SU-DHL-6 (cell line): ENCODE measurements at regions not wholly inside any gene's neighbourhood (a gene's known extent, or its start where the extent isn't known, plus 50 kb on each side); places are given as distances from the start of the nearest gene placed in this dataset.

ENCODE experiments used
- H2AFZ ChIP-seq: fragments of 200-600 bp; sonication (generic); 2 replicates; pipeline ENCODE4 v1.6.1; 2014; ENCODE audit warnings: low read depth, mild to moderate bottlenecking, moderate library complexity, mixed read lengths, antibody characterized with exemption, low read length; ENCODE audit not compliant: severe bottlenecking
- H3F3A ChIP-seq: fragments of 200-600 bp; shearing (Covaris generic); 2 replicates; pipeline ENCODE4 v1.6.0; 2016; ENCODE audit warnings: antibody characterized with exemption, mild to moderate bottlenecking; ENCODE audit not compliant: insufficient read depth
- H3K27ac ChIP-seq: fragments of 200-600 bp; sonication (generic); 2 replicates; pipeline ENCODE4 v1.5.1; 2016; ENCODE audit warnings: low read depth, mild to moderate bottlenecking, low read length, moderate library complexity, mixed read lengths
- H3K27me3 ChIP-seq: fragments of 200-600 bp; sonication (generic), shearing (Covaris generic); 2 replicates; pipeline ENCODE4 v1.6.0; 2014; ENCODE audit warnings: mild to moderate bottlenecking, low read length
- H3K36me3 ChIP-seq: fragments of 200-600 bp; sonication (generic); 2 replicates; pipeline ENCODE4 v1.6.1; 2014; ENCODE audit warnings: mild to moderate bottlenecking, low read length, mixed read lengths
- H3K4me2 ChIP-seq: fragments of 300-600, 200-600 bp; shearing (Covaris generic), sonication (generic); 2 replicates; pipeline ENCODE4 v1.6.0; 2014; ENCODE audit warnings: low read length, low read depth, mild to moderate bottlenecking; ENCODE audit not compliant: poor library complexity, severe bottlenecking
- H3K4me3 ChIP-seq: fragments of 200-600 bp; sonication (generic); 2 replicates; pipeline ENCODE4 v1.5.1; 2014; ENCODE audit warnings: antibody characterized with exemption, low read length, mild to moderate bottlenecking, mixed read lengths; ENCODE audit not compliant: insufficient read depth, poor library complexity, severe bottlenecking
- H3K79me2 ChIP-seq: fragments of 200-600 bp; sonication (generic); 2 replicates; pipeline ENCODE4 v1.6.1; 2014; ENCODE audit warnings: mild to moderate bottlenecking, low read length, moderate library complexity; ENCODE audit not compliant: insufficient read depth
- H3K9ac ChIP-seq: fragments of 200-600 bp; sonication (generic); 2 replicates; pipeline ENCODE4 v1.7.0; 2014; ENCODE audit warnings: mild to moderate bottlenecking, low read length
- H3K9me2 ChIP-seq: fragments of 200-600 bp; sonication (generic); replicated peaks from 2 replicates; pipeline ENCODE4 v1.6.1; 2014; ENCODE audit warnings: low read length; ENCODE audit not compliant: insufficient read depth
- H3K9me3 ChIP-seq: fragments of 200-600 bp; sonication (generic); 2 replicates; pipeline ENCODE4 v1.6.1; 2014; ENCODE audit warnings: low read length, mixed read lengths; ENCODE audit not compliant: insufficient read depth
- H4K20me1 ChIP-seq: fragments of 200-600 bp; sonication (generic); 2 replicates; pipeline ENCODE4 v1.6.1; 2014; ENCODE audit warnings: low read depth, mild to moderate bottlenecking, antibody characterized with exemption, low read length, moderate library complexity, mixed read lengths
- CTCF ChIP-seq: fragments of 200-600 bp; sonication (generic); IDR thresholded peaks from one replicate; pipeline ENCODE4 v1.5.1; 2017; ENCODE audit warnings: antibody characterized with exemption, mild to moderate bottlenecking, low read length, moderate library complexity; ENCODE audit not compliant: insufficient read depth, poor library complexity, severe bottlenecking
- EZH2phosphoT487 ChIP-seq: fragments of 200-600 bp; sonication (generic), shearing (Covaris generic); conservative IDR thresholded peaks from 2 replicates; pipeline ENCODE4 v1.6.1; 2018; ENCODE audit warnings: mild to moderate bottlenecking, antibody characterized with exemption, low read length, moderate library complexity, mixed read lengths

- TF ChIP-seq EZH2phosphoT487 (no peak), CTCF (no peak)
- H3K36me3 ChIP-seq: no peaks in the 10 kb centered on the region
- no peaks in the 10 kb centered on the region for H3K27me3 ChIP-seq
- no peak overlapping the region for H3K27ac ChIP-seq
- no peaks in the 10 kb centered on the region; the same call in 1 of the 2 replicates for H3F3A ChIP-seq
- no peak overlapping the region for H3K9ac ChIP-seq
- no peak overlapping the region for H3K4me2 ChIP-seq
- H3K4me3 ChIP-seq: no peak overlapping the region
- H3K9me3 ChIP-seq: no peaks in the 10 kb centered on the region
- H4K20me1 ChIP-seq: no peaks in the 10 kb centered on the region
- no peaks in the 10 kb centered on the region for H3K79me2 ChIP-seq
- no peaks in the 10 kb centered on the region for H3K9me2 ChIP-seq
- no peak overlapping the region for H2AFZ ChIP-seq
Measured at GRCh38 chr3:43885908-43886618, 195.3 kb downstream of the ABHD5 start.

GRCh38 chr3:43892061-43892460 lies 201.3 kb downstream of the ABHD5 start:
- H3K4me2 ChIP-seq: peak overlapping the region; percentile 97
- H3K27ac ChIP-seq: peak overlapping the region; percentile 98
- no peaks in the 10 kb centered on the region for H4K20me1 ChIP-seq
- no peak overlapping the region for H2AFZ ChIP-seq
- no peaks in the 10 kb centered on the region for H3K9me2 ChIP-seq
- H3K79me2 ChIP-seq: no peaks in the 10 kb centered on the region
- H3K27me3 ChIP-seq: no peaks in the 10 kb centered on the region
- peak overlapping the region; percentile 34 for H3K4me3 ChIP-seq
- H3F3A ChIP-seq: peaks cover 36% of the 10 kb centered on the region
- H3K36me3 ChIP-seq: no peaks in the 10 kb centered on the region
- peak overlapping the region; percentile 62 for H3K9ac ChIP-seq
- H3K9me3 ChIP-seq: no peaks in the 10 kb centered on the region
- no peak for TF ChIP-seq CTCF
- TF ChIP-seq EZH2phosphoT487: no peak

GRCh38 chr3:43892526-43892925 lies 201.8 kb downstream of the ABHD5 start:
- H3K9me3 ChIP-seq: no peaks in the 10 kb centered on the region
- H3K79me2 ChIP-seq: no peaks in the 10 kb centered on the region
- H3K36me3 ChIP-seq: no peaks in the 10 kb centered on the region
- H3F3A ChIP-seq: peaks cover 36% of the 10 kb centered on the region
- peak overlapping the region; percentile 62 for H3K9ac ChIP-seq
- H3K4me2 ChIP-seq: peak overlapping the region; percentile 97
- peak overlapping the region; percentile 98 for H3K27ac ChIP-seq
- no peaks in the 10 kb centered on the region for H4K20me1 ChIP-seq
- H2AFZ ChIP-seq: peak overlapping the region; percentile 39
- TF ChIP-seq EZH2phosphoT487 (no peak), CTCF (no peak)
- peak overlapping the region; percentile 48 for H3K4me3 ChIP-seq
- H3K9me2 ChIP-seq: no peaks in the 10 kb centered on the region
- H3K27me3 ChIP-seq: no peaks in the 10 kb centered on the region
